ENCODE measurements at regions not wholly inside any gene's neighbourhood (a gene's known extent, or its start where the extent isn't known, plus 50 kb on each side); places are given as distances from the start of the nearest gene placed in this dataset.

DNA sequence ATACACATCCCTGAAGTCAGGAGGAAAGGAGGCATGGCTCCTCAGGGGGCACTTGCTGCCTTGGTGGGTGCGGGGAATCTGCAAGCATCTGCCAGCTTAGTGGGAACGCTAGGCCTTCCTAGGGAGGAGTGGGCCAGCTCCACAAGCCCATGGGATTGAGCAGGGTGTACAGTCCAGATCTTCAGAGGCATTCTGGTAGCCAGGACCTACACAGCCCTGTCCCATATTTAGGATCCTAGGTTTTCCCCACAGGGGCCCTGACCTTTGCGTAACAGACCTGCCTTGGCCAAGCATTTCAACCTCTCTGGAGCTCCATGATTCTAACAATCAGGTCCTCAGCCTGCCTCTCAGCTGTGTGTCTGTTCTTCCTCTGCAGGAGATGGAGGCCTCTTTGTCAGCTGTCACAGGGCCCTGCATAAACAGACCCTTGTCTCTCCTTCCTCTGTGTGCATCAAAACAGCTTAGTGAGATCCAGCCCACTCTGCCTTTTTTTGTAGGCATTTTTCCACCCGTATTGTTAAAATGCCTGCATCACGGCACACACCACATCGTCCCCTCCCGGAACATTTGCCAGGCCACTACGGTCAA lies 140.2 kb upstream of the NDUFV2 start:
- Mint-ChIP-seq H3K27ac (no peak overlapping the region), H3K27me3 (no peaks in the 10 kb centered on the region), H3K4me3 (no peak overlapping the region), H3K9me3 (no peaks in the 10 kb centered on the region), H3K36me3 (no peaks in the 10 kb centered on the region), H3K4me1 (peaks cover 0 to 9% (median 6%) of the 10 kb centered on the region in 3 donors)

- H3K9me3 Mint-ChIP-seq, result no peaks in the 10 kb centered on the region
- H3K27ac Mint-ChIP-seq, result no peak overlapping the region
Observed at GRCh38 chr18:8962855-8963635, 139.5 kb upstream of the NDUFV2 start.

GRCh38 chr18:8963876-8964275 lies 138.6 kb upstream of the NDUFV2 start:
- no peak overlapping the region for H3K4me3 Mint-ChIP-seq
- H3K27me3 Mint-ChIP-seq, result no peaks in the 10 kb centered on the region
- peaks cover 0 to 11% (median 11%) of the 10 kb centered on the region in 3 donors for H3K4me1 Mint-ChIP-seq
- no peaks in the 10 kb centered on the region for H3K9me3 Mint-ChIP-seq
- no peak overlapping the region for H3K27ac Mint-ChIP-seq
- H3K36me3 Mint-ChIP-seq, result no peaks in the 10 kb centered on the region

More at GRCh38 chr18:8962855-8963635, 139.5 kb upstream of the NDUFV2 start:
- no peaks in the 10 kb centered on the region for H3K27me3 Mint-ChIP-seq
- H3K4me3 Mint-ChIP-seq, result no peak overlapping the region
- peaks cover 0 to 11% (median 11%) of the 10 kb centered on the region in 3 donors for H3K4me1 Mint-ChIP-seq
- no peaks in the 10 kb centered on the region for H3K36me3 Mint-ChIP-seq

GRCh38 chr18:8965398-8965797 lies 137.1 kb upstream of the NDUFV2 start:
- Mint-ChIP-seq H3K36me3 (no peaks in the 10 kb centered on the region), H3K4me1 (peaks cover 0 to 11% (median 11%) of the 10 kb centered on the region in 3 donors), H3K27ac (no peak overlapping the region), H3K4me3 (no peak overlapping the region), H3K27me3 (no peaks in the 10 kb centered on the region), H3K9me3 (peaks cover 0 to 2% (median 0%) of the 10 kb centered on the region in 3 donors)

- peaks cover 0 to 11% (median 11%) of the 10 kb centered on the region in 3 donors for H3K4me1 Mint-ChIP-seq
- no peaks in the 10 kb centered on the region for H3K27me3 Mint-ChIP-seq
- peaks cover 2% of the 10 kb centered on the region for H3K36me3 Mint-ChIP-seq
- no peak overlapping the region for H3K4me3 Mint-ChIP-seq
- peaks cover 0 to 2% (median 0%) of the 10 kb centered on the region in 3 donors for H3K9me3 Mint-ChIP-seq
- no peak overlapping the region for H3K27ac Mint-ChIP-seq
Observed at GRCh38 chr18:8966821-8967220, 135.7 kb upstream of the NDUFV2 start.

- H3K4me3 Mint-ChIP-seq, result no peak overlapping the region
- H3K9me3 Mint-ChIP-seq, result peaks cover 0 to 2% (median 0%) of the 10 kb centered on the region in 3 donors
- H3K4me1 Mint-ChIP-seq, result peaks cover 0 to 11% (median 11%) of the 10 kb centered on the region in 3 donors
- H3K36me3 Mint-ChIP-seq, result peaks cover 2% of the 10 kb centered on the region
- no peaks in the 10 kb centered on the region for H3K27me3 Mint-ChIP-seq
- H3K27ac Mint-ChIP-seq, result peak overlapping the region in 1 of 3 donors; percentile 5
Observed at GRCh38 chr18:8967573-8967972, 134.9 kb upstream of the NDUFV2 start.

- Mint-ChIP-seq H3K4me1 (peaks cover 0 to 11% (median 11%) of the 10 kb centered on the region in 3 donors), H3K4me3 (peak overlapping the region in 1 of 4 donors; percentile 34), H3K27me3 (no peaks in the 10 kb centered on the region), H3K36me3 (peaks cover 2% of the 10 kb centered on the region), H3K27ac (no peak overlapping the region), H3K9me3 (peaks cover 0 to 8% (median 7%) of the 10 kb centered on the region in 3 donors)
Observed at GRCh38 chr18:8969639-8970390, 132.7 kb upstream of the NDUFV2 start.

- H3K9me3 Mint-ChIP-seq, result peaks cover 0 to 8% (median 7%) of the 10 kb centered on the region in 3 donors
- H3K36me3 Mint-ChIP-seq, result peaks cover 2% of the 10 kb centered on the region
- no peak overlapping the region for H3K27ac Mint-ChIP-seq
- H3K4me1 Mint-ChIP-seq, result peaks cover 0 to 11% (median 11%) of the 10 kb centered on the region in 3 donors
- no peak overlapping the region for H3K4me3 Mint-ChIP-seq
- H3K27me3 Mint-ChIP-seq, result no peaks in the 10 kb centered on the region
Observed at GRCh38 chr18:8970843-8971242, 131.7 kb upstream of the NDUFV2 start.

GRCh38 chr18:8972116-8972515 lies 130.4 kb upstream of the NDUFV2 start:
- Mint-ChIP-seq H3K36me3 (peaks cover 2% of the 10 kb centered on the region), H3K9me3 (peaks cover 0 to 8% (median 7%) of the 10 kb centered on the region in 3 donors), H3K27ac (no peak overlapping the region), H3K27me3 (no peaks in the 10 kb centered on the region), H3K4me3 (peak overlapping the region in 1 of 4 donors; percentile 44), H3K4me1 (peaks cover 0 to 5% (median 4%) of the 10 kb centered on the region in 3 donors)

DNA sequence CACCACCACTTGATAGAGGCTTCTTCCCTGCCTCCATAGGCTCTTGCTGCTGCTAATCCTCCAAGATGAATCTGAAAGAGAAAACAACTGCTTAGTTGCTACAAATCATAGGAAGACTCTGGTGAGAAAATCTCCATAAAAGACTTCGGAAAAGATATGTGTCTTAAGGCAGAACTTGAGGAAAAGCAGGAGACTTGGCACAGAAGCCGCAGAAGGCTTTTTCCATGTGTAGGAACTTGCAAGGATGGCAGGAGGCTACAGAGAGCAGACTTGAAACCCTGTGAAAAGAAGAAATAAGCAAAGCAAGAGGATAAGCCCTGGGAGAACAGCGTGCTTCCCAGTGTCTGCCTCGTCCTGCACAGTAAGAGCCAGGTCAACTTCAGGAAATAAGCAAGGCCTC lies 128.2 kb upstream of the NDUFV2 start:
- H3K36me3 Mint-ChIP-seq, result peaks cover 3% of the 10 kb centered on the region
- no peak overlapping the region for H3K4me3 Mint-ChIP-seq
- peaks cover 2% of the 10 kb centered on the region for H3K27me3 Mint-ChIP-seq
- peaks cover 4 to 9% (median 7%) of the 10 kb centered on the region in 3 donors for H3K4me1 Mint-ChIP-seq
- no peak overlapping the region for H3K27ac Mint-ChIP-seq
- peaks cover 0 to 8% (median 7%) of the 10 kb centered on the region in 3 donors for H3K9me3 Mint-ChIP-seq

- H3K27me3 Mint-ChIP-seq, result peaks cover 2% of the 10 kb centered on the region
- peaks cover 4% of the 10 kb centered on the region for H3K36me3 Mint-ChIP-seq
- H3K4me3 Mint-ChIP-seq, result no peak overlapping the region
- H3K4me1 Mint-ChIP-seq, result peaks cover 4 to 9% (median 9%) of the 10 kb centered on the region in 3 donors
- H3K9me3 Mint-ChIP-seq, result peaks cover 0 to 8% (median 7%) of the 10 kb centered on the region in 3 donors
- H3K27ac Mint-ChIP-seq, result no peak overlapping the region
Observed at GRCh38 chr18:8974696-8975095, 127.8 kb upstream of the NDUFV2 start.

DNA sequence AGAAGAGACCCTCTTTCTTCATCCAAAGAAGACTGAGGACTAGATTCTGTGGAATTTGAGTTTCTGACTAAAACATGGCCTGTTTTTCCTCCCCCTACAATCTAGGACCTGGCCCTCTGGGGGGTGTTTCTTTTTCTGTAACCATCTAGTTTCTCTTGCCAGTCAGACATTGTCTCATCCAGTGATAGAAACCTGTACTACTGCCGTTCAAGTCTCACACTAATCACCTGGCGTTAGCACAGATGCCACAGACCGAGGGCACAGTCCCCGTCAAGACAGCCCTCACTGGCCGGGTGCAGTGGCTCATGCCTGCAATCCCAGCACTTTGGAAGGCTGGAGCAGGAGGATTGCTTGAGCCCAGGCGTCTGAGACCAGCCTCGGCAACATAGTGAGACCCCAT lies 126.9 kb upstream of the NDUFV2 start:
- H3K27me3 Mint-ChIP-seq, result peaks cover 2% of the 10 kb centered on the region
- H3K9me3 Mint-ChIP-seq, result peaks cover 0 to 8% (median 5%) of the 10 kb centered on the region in 3 donors
- H3K4me1 Mint-ChIP-seq, result peaks cover 4 to 10% (median 9%) of the 10 kb centered on the region in 3 donors
- H3K4me3 Mint-ChIP-seq, result no peak overlapping the region
- peaks cover 5% of the 10 kb centered on the region for H3K36me3 Mint-ChIP-seq
- peak overlapping the region in 1 of 3 donors; percentile 9 for H3K27ac Mint-ChIP-seq

- peaks cover 4 to 10% (median 9%) of the 10 kb centered on the region in 3 donors for H3K4me1 Mint-ChIP-seq
Observed at GRCh38 chr18:8976606-8977005, 125.9 kb upstream of the NDUFV2 start.

DNA sequence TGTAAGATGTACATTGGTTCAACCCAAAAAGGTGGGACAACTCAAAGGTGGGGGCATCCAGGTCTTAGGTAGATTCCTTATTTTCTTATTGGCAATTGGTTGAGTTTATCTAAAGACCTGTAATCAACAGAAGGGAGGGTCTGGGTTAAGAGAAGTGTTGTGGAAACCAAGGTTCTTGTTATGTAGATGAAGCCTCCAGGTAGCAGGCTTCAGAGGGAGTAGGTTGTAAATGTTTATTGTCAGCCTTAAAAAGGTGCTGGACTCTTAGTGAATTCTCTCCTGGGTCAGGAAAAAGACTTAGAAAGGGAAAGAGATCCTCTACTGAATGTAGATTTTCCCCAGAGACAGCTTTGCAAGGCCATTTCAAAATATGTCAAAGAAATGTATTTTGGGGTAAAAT lies 125.3 kb upstream of the NDUFV2 start:
- H3K9me3 Mint-ChIP-seq, result peaks cover 0 to 8% (median 5%) of the 10 kb centered on the region in 3 donors
- H3K4me3 Mint-ChIP-seq, result no peak overlapping the region
- peaks cover 3% of the 10 kb centered on the region for H3K36me3 Mint-ChIP-seq
- H3K27me3 Mint-ChIP-seq, result peaks cover 2% of the 10 kb centered on the region
- peaks cover 4 to 10% (median 9%) of the 10 kb centered on the region in 3 donors for H3K4me1 Mint-ChIP-seq
- no peak overlapping the region for H3K27ac Mint-ChIP-seq

More at GRCh38 chr18:8976606-8977005, 125.9 kb upstream of the NDUFV2 start:
- H3K36me3 Mint-ChIP-seq, result peaks cover 3% of the 10 kb centered on the region
- peaks cover 0 to 8% (median 5%) of the 10 kb centered on the region in 3 donors for H3K9me3 Mint-ChIP-seq
- H3K27ac Mint-ChIP-seq, result no peak overlapping the region
- peaks cover 2% of the 10 kb centered on the region for H3K27me3 Mint-ChIP-seq
- no peak overlapping the region for H3K4me3 Mint-ChIP-seq

DNA sequence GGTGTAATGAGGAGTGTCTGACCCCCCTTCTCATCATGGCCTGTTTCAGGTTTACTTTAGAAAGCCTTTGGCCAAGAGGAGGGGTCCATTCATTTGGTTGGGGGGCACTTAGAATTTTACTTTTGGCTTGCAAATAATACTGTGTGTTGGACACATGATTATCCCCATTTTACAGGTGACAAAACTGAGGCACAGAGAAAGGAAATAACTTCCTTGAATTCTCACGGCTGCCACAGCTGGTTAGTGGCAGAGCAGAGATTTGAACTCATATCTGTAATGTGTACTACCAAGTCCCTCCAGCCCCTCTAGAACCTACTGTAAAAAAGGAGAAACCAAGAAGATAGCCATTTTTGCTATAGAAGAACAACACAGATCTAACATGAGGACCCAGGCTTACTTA lies 124.8 kb upstream of the NDUFV2 start:
- no peak overlapping the region for H3K27ac Mint-ChIP-seq
- H3K9me3 Mint-ChIP-seq, result peaks cover 0 to 7% (median 5%) of the 10 kb centered on the region in 3 donors
- peaks cover 4 to 13% (median 13%) of the 10 kb centered on the region in 3 donors for H3K4me1 Mint-ChIP-seq
- H3K36me3 Mint-ChIP-seq, result peaks cover 3% of the 10 kb centered on the region
- H3K4me3 Mint-ChIP-seq, result peak overlapping the region in 1 of 4 donors; percentile 74
- peaks cover 2% of the 10 kb centered on the region for H3K27me3 Mint-ChIP-seq
